GM21528 (cell line): ENCODE measurements at regions not wholly inside any gene's neighbourhood (a gene's known extent, or its start where the extent isn't known, plus 50 kb on each side); places are given as distances from the start of the nearest gene placed in this dataset.
A peak's percentile ranks its signal among the peaks of the same experiment; 100 is the strongest.
"Not testable (repeated sequence)": the region's sequence is repeated elsewhere in the genome, so short reads cannot be mapped to it uniquely, and the experiment has no call there.

Source experiments
- ATAC-seq: cut with Tn5 transposase; IDR thresholded peaks from one replicate; pipeline ENCODE4 v1.9.1; 2021; ENCODE audit warnings: mild to moderate bottlenecking, moderate library complexity; ENCODE audit not compliant: unreplicated experiment, low FRiP score

- ATAC-seq, result no peak
These were observed 972.0 kb upstream of the CITED2 start for GRCh38 chr6:140346428-140346827.

GRCh38 chr6:140345935-140346334, 971.5 kb upstream of the CITED2 start:
- no peak for ATAC-seq

- no peak for ATAC-seq
These were observed 969.9 kb upstream of the CITED2 start for GRCh38 chr6:140344142-140344913.

DNA sequence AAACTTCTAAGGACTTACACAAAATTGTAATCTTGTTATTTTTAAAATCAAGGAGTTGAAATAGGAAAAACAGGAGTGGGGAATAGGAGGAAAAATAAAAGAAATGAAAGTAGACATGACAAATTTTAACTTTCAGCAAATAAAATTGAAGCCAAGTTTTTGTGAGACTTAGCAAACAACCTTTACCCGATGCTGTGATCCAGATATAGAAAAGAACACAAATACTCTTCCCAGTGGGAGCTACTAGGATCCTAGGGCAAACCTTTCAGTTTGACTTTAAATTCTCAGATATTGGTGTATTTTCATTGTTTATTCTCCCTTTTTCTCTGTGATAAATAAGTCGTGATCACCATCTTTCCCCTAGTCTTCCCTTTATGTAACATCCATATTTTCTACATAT, 968.7 kb upstream of the CITED2 start:
- no peak for ATAC-seq

- no peak for ATAC-seq
These were observed 966.8 kb upstream of the CITED2 start for GRCh38 chr6:140341272-140341671.

DNA sequence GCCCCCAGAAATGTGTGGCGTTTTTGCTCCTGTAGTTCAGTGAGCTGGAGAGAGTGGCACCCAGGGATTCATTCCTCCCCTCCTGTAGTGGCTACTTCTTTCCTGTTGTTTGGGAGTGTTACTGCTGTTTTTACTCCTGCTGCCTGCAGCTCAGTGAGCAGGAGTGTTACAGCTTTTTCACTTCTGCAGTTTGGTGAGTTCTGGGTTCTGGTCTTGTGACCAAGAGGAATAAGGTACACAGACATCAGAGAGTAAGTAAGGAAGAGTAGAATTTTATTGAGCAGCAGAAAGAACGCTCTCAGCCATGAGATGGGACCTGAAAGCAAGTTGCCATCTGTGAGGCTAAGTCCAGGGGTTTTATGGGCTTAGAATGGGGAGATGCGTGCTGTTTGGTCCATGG, 966.3 kb upstream of the CITED2 start:
- ATAC-seq, result no peak

- not testable (repeated sequence) for ATAC-seq
These were observed 964.6 kb upstream of the CITED2 start for GRCh38 chr6:140339084-140339483.

DNA sequence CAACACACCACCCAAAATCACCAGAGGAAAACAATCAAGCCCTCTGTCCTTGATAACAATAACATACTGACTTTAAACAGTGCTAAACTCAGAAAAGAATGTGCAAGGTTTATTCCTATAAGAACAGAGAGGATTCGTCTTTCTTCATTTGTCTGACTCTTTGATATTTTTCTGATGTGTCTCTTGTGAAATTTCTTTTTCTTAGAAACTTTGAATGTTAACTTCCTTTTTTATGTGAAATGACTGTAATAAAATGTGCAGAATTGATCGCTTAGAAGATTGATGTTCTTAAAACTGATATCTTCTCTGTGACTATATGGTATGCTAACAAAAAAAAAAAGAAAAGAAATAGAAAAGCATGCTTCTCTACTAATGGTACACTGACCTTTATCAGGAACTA, 947.4 kb upstream of the CITED2 start:
- no peak for ATAC-seq

DNA sequence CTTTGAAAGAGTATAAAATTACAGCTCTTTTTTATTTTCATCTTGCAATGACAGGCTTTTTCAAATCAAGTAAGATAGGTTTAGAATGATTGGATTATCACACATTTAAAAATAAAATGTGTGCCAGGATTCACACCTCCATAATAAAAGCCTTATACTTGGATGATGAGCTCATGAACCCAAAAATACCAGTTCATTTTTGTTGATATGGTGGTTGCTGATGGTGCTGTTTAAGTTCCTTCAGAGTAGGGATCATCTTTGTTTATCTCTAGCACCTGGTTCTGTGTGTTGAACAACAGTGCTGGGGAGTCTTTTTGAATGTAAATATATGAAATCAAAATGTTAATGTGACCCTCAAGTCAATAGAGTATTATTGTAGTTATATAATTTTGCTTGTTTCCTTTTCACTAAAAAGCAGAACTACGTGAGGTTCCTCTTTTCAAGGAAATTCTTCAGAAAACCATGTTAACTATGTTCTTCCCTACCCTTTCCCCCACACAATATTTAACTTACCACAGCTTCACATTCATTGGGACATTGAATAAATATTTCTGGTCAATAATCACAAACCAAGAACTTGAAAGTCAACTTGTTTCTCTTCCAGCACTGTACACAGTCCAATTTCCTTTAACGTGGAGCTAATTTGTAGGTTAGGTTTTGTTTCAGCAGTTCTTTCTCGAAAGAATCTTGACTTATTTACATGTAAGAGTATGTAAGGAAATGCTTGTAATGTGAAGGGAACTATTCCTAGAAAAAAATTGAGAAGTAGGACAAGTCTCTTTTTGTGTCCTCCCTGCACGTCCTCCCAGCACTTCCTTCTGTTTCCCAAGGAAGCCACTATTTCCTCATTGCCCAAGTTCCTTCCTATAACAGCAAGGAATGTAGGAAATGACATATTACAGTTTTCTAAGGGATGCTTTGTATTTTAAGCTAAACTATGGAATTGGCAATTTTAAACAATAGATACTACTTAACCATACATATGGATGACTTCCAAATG, 945.9 kb upstream of the CITED2 start:
- ATAC-seq, result no peak

- ATAC-seq, result peak; percentile 92
These were observed 944.8 kb upstream of the CITED2 start for GRCh38 chr6:140319209-140319608.

- no peak for ATAC-seq
These were observed 944.0 kb upstream of the CITED2 start for GRCh38 chr6:140318408-140318807.

DNA sequence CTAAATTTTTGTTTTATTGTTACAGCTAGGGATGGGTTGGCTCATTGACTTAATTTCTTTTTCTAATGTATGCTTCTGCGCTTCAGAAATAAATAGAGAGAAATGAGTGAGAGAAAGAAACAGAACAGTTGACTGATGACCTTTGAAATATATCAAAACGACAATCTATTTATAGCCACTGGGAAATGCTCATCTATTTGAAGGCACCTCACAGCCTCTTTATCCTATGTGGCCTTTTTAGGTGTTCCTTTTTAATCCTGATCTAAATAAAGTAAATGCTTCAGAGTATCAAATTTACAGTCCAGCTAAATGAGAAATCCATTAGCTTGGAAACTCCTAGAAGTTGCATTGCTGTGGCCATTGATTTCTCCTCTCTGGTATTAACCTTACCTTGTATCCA, 943.5 kb upstream of the CITED2 start:
- ATAC-seq, result no peak

DNA sequence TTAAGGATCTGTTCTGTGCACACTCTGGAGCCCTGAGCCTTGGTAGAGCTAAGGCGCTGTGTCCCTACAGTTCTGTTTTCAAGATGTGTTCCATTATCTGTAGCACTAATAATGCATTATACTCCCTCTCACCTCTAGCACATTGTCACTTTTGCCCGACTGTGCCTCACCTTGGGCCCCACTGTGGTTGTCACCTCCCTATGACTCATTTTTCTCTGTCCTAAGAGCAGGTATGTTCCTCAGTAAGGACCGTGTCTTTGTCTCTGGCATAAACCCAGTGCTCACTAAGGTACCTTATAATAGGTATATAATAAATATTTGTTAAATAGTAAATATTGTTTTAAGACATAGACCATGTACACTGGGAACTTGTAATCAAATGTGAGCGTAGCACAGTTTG, 942.5 kb upstream of the CITED2 start:
- no peak for ATAC-seq

GRCh38 chr6:140314682-140315081, 940.2 kb upstream of the CITED2 start:
- no peak for ATAC-seq

GRCh38 chr6:140311146-140311545, 936.7 kb upstream of the CITED2 start:
- ATAC-seq, result no peak

DNA sequence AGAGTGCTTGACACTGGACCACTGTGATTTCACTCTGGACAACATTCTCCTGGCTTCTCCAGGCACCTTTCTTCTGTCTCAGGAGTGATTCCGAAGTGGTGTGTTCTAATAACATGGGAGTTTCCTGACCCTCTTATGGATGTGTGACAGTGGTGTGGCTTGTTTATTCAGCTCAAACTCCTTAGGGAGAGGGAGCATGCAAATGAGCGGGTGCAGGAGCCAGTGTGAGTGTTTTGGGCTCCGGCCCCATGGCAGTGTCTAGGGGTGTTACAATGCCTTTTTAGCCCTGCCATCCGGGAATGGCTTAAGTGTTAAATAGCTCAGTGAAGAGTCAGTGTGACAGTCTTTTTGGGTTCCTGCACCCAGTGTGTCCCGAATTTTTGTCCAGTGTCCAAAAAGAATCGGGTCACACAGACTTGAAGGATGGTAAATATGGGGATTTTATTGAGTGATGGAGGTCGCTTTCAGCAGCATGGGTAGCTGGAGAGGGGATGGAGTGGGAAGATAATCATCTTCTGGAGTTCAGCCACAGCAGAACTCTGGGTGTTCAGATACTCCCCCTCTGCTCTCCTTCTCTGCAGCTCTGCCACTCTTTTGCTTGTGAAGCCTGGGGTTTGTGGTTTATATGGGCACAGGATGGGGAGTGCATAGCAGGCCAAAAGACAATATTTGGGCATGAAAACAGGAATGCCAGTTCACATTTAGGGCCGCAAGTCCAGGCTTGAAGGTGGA, 928.9 kb upstream of the CITED2 start:
- no peak for ATAC-seq

- no peak for ATAC-seq
These were observed 925.9 kb upstream of the CITED2 start for GRCh38 chr6:140300331-140300730.

- ATAC-seq, result no peak
These were observed 914.7 kb upstream of the CITED2 start for GRCh38 chr6:140289186-140289585.

DNA sequence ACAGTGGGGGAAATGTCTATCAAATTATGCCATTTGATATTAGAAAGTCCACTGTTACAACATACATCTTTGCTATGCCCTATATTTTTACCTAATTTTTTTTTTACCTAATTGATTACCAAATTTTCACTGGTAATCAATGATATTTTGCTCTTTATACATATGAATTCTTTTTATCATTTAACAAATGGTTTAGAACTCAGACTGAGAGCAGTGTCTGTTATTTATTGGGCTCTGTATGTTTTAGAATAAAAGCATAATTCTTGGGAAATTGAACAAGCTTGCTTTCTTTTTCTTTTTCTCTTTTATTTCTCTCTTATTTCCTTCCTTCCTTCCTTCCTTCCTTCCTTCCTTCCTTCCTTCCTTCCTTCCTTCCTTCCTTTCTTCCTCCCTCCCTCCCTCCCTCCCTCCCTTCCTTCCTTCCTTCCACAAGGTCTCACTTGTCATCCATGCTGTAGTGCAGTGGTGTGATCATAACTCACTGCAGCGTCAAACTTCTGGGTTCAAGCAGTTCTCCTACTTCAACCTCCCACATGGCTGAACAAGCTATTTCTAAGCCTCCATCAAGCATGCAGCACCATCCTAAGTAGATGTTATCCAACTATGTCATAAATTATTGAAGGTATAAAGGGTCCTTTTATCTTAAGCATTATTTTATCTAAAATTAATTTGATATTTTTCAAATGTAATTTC, 911.7 kb upstream of the CITED2 start:
- ATAC-seq, result no peak

DNA sequence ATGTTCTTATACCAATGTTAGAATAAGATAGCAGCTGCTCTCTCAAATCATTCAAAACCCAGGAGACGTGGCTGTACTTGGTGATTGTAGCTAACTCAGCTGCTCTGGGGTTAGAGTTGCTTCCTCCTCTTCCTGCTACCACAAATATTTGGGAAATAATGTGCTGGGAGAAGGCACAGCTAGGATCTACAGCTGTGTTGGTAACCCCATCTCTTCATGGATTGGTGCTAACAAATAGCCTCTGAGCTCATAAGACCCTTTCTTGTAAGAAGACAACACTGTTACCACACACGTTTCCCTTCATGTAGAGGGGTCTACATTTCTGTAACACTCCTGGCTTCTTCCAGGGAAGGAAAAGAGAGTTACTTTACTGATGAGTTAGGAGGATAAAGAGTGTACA, 911.0 kb upstream of the CITED2 start:
- no peak for ATAC-seq
